ENCODE measurements at regions not wholly inside any gene's neighbourhood (a gene's known extent, or its start where the extent isn't known, plus 50 kb on each side); places are given as distances from the start of the nearest gene placed in this dataset.
A peak's percentile ranks its signal among the peaks of the same experiment; 100 is the strongest.

- no peak for DNase-seq (ENCODE audit: low read depth)
- Histone ChIP-seq H3K4me3 (ENCODE audit: low read depth, low read length) (no peak overlapping the region), H3K36me3 (ENCODE audit: control insufficient read depth, insufficient read depth, low read length) (no peaks in the 10 kb centered on the region), H3K27me3 (ENCODE audit: control insufficient read depth, insufficient read depth, low read length) (peaks cover 12% of the 10 kb centered on the region)
- no peak for TF ChIP-seq CTCF (IDR thresholded peaks at IDR 0.05; ENCODE audit: insufficient read depth, low read length, poor library complexity, severe bottlenecking)
Measured at GRCh38 chr2:121075641-121076497, 209.1 kb downstream of the TFCP2L1 start.

- DNase-seq (ENCODE audit: low read depth), result no peak
- Histone ChIP-seq H3K27me3 (ENCODE audit: control insufficient read depth, insufficient read depth, low read length) (peaks cover 9% of the 10 kb centered on the region), H3K36me3 (ENCODE audit: control insufficient read depth, insufficient read depth, low read length) (no peaks in the 10 kb centered on the region), H3K4me3 (ENCODE audit: low read depth, low read length) (no peak overlapping the region)
- no peak for TF ChIP-seq CTCF (IDR thresholded peaks at IDR 0.05; ENCODE audit: insufficient read depth, low read length, poor library complexity, severe bottlenecking)
Measured at GRCh38 chr2:121076498-121076820, 208.5 kb downstream of the TFCP2L1 start.

- Histone ChIP-seq H3K36me3 (ENCODE audit: control insufficient read depth, insufficient read depth, low read length) (no peaks in the 10 kb centered on the region), H3K27me3 (ENCODE audit: control insufficient read depth, insufficient read depth, low read length) (peaks cover 9% of the 10 kb centered on the region), H3K4me3 (ENCODE audit: low read depth, low read length) (no peak overlapping the region)
- TF ChIP-seq CTCF (IDR thresholded peaks at IDR 0.05; ENCODE audit: insufficient read depth, low read length, poor library complexity, severe bottlenecking), result peak; percentile 99
- DNase-seq (ENCODE audit: low read depth), result no peak
Measured at GRCh38 chr2:121076885-121077549, 208.0 kb downstream of the TFCP2L1 start.

GRCh38 chr2:121078899-121079298, 206.1 kb downstream of the TFCP2L1 start:
- peaks cover 17% of the 10 kb centered on the region for H3K27me3 ChIP-seq (ENCODE audit: control insufficient read depth, insufficient read depth, low read length)
- no peaks in the 10 kb centered on the region for H3K36me3 ChIP-seq (ENCODE audit: control insufficient read depth, insufficient read depth, low read length)
- H3K4me3 ChIP-seq (ENCODE audit: low read depth, low read length), result no peak overlapping the region
- TF ChIP-seq CTCF (IDR thresholded peaks at IDR 0.05; ENCODE audit: insufficient read depth, low read length, poor library complexity, severe bottlenecking), result no peak
- no peak for DNase-seq (ENCODE audit: low read depth)

- Histone ChIP-seq H3K36me3 (ENCODE audit: control insufficient read depth, insufficient read depth, low read length) (no peaks in the 10 kb centered on the region), H3K4me3 (ENCODE audit: low read depth, low read length) (no peak overlapping the region), H3K27me3 (ENCODE audit: control insufficient read depth, insufficient read depth, low read length) (peaks cover 26% of the 10 kb centered on the region)
- DNase-seq (ENCODE audit: low read depth), result no peak
- TF ChIP-seq CTCF (IDR thresholded peaks at IDR 0.05; ENCODE audit: insufficient read depth, low read length, poor library complexity, severe bottlenecking), result peak; percentile 80
Measured at GRCh38 chr2:121080013-121080772, 204.8 kb downstream of the TFCP2L1 start.

Measured in kidney epithelial cell (primary cell).